ENCODE measurements at regions not wholly inside any gene's neighbourhood (a gene's known extent, or its start where the extent isn't known, plus 50 kb on each side); places are given as distances from the start of the nearest gene placed in this dataset.

DNA sequence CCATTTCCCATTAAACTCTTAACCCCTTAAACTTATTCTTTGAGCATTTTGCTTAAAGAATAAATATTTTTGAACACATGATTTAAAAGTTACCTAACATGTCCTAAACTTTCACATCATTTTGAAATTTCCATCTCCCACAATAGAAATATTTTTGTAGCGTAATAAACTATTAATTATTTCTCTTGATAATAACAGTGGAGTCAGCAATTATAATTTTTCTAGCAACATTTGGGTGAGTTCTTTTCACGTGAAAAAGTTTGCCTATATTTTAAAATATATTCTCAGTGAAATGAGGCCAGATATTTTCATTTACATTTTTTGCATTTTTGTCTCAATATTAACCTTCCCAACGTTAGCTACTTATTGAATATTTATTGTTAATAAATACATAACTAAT is 320.4 kb upstream of the CRIM1 start:
- TF ChIP-seq, protein P1, sequence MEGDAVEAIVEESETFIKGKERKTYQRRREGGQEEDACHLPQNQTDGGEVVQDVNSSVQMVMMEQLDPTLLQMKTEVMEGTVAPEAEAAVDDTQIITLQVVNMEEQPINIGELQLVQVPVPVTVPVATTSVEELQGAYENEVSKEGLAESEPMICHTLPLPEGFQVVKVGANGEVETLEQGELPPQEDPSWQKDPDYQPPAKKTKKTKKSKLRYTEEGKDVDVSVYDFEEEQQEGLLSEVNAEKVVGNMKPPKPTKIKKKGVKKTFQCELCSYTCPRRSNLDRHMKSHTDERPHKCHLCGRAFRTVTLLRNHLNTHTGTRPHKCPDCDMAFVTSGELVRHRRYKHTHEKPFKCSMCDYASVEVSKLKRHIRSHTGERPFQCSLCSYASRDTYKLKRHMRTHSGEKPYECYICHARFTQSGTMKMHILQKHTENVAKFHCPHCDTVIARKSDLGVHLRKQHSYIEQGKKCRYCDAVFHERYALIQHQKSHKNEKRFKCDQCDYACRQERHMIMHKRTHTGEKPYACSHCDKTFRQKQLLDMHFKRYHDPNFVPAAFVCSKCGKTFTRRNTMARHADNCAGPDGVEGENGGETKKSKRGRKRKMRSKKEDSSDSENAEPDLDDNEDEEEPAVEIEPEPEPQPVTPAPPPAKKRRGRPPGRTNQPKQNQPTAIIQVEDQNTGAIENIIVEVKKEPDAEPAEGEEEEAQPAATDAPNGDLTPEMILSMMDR (IDR thresholded peaks at IDR 0.05; ENCODE audit: insufficient read depth, low read depth, low read length): no peak
- no peak for TF ChIP-seq EZH2 (IDR thresholded peaks at IDR 0.05; ENCODE audit: insufficient read depth, low read length)
